ENCODE measurements at regions not wholly inside any gene's neighbourhood (a gene's known extent, or its start where the extent isn't known, plus 50 kb on each side); places are given as distances from the start of the nearest gene placed in this dataset.

DNA sequence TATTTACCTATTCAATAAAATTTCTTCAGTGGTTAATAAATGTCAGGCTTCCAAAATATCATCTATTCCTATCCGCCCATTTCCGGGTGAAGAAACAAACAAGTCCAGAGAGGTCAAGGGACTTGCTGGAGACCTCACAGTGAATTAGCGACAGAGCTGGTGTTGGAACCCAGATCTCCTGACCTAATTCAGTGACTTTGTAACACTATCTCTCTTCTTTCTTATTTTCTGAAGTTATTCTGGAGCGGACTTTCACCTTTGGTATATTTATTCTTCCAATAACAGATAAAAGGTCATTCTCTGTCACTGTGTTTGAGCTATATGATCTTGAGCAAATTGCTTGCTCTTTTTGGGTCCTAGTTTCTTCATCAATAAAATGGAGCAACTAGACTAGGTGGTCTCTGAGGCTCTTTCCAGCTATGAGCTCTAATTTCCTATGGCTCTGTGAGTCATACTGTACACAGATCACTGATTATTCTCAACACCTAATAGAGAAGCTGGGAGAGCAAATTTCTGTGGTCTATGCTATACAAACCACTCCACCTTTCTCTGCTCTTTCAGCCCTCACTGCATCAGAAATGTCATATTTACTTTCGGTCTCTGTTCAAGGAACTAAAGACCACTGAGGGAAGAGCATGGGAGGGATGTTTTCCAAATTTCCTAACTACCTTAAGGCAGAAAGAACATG is 113.2 kb upstream of the IGSF1 start (continued):
- TF ChIP-seq, protein P1, sequence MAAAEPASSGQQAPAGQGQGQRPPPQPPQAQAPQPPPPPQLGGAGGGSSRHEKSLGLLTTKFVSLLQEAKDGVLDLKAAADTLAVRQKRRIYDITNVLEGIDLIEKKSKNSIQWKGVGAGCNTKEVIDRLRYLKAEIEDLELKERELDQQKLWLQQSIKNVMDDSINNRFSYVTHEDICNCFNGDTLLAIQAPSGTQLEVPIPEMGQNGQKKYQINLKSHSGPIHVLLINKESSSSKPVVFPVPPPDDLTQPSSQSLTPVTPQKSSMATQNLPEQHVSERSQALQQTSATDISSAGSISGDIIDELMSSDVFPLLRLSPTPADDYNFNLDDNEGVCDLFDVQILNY (CRISPR knock-in tag; IDR thresholded peaks at IDR 0.05) = no peak
- TF ChIP-seq, protein P2, sequence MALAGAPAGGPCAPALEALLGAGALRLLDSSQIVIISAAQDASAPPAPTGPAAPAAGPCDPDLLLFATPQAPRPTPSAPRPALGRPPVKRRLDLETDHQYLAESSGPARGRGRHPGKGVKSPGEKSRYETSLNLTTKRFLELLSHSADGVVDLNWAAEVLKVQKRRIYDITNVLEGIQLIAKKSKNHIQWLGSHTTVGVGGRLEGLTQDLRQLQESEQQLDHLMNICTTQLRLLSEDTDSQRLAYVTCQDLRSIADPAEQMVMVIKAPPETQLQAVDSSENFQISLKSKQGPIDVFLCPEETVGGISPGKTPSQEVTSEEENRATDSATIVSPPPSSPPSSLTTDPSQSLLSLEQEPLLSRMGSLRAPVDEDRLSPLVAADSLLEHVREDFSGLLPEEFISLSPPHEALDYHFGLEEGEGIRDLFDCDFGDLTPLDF (CRISPR knock-in tag; IDR thresholded peaks at IDR 0.05) = no peak
- TF ChIP-seq, protein P3, sequence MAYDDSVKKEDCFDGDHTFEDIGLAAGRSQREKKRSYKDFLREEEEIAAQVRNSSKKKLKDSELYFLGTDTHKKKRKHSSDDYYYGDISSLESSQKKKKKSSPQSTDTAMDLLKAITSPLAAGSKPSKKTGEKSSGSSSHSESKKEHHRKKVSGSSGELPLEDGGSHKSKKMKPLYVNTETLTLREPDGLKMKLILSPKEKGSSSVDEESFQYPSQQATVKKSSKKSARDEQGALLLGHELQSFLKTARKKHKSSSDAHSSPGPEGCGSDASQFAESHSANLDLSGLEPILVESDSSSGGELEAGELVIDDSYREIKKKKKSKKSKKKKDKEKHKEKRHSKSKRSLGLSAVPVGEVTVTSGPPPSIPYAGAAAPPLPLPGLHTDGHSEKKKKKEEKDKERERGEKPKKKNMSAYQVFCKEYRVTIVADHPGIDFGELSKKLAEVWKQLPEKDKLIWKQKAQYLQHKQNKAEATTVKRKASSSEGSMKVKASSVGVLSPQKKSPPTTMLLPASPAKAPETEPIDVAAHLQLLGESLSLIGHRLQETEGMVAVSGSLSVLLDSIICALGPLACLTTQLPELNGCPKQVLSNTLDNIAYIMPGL (CRISPR knock-in tag; IDR thresholded peaks at IDR 0.05) = no peak
- TF ChIP-seq, protein P4, sequence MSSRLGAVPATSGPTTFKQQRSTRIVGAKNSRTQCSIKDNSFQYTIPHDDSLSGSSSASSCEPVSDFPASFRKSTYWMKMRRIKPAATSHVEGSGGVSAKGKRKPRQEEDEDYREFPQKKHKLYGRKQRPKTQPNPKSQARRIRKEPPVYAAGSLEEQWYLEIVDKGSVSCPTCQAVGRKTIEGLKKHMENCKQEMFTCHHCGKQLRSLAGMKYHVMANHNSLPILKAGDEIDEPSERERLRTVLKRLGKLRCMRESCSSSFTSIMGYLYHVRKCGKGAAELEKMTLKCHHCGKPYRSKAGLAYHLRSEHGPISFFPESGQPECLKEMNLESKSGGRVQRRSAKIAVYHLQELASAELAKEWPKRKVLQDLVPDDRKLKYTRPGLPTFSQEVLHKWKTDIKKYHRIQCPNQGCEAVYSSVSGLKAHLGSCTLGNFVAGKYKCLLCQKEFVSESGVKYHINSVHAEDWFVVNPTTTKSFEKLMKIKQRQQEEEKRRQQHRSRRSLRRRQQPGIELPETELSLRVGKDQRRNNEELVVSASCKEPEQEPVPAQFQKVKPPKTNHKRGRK (CRISPR knock-in tag; IDR thresholded peaks at IDR 0.05; ENCODE audit: borderline replicate concordance) = no peak

DNA sequence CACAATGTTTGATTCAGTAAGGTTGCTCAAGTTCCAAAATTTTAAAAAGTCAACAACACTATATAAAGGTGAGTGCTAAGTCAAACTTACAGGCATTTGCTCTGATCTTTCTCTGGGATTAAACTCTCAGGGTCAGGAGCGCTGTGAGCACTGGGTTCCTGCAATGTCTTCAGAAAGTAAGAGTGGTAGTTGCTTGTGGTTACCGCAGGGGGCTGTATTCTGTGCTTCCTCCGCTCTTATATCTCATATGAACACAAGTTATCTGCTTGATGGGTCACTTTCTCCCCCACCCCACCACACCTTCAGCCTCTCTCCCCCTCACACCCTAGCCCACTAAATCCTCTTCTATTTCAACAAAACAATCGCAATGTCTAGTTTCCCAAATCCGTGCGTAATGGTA is 116.4 kb upstream of the IGSF1 start:
- no peak overlapping the region for H3K4me3 Mint-ChIP-seq
- ChIA-PET CTCF (no interaction called here), POLR2A (no interaction called here)
- DNase-seq (ENCODE audit: low spot score) = no peak
- TF ChIP-seq, protein P5, sequence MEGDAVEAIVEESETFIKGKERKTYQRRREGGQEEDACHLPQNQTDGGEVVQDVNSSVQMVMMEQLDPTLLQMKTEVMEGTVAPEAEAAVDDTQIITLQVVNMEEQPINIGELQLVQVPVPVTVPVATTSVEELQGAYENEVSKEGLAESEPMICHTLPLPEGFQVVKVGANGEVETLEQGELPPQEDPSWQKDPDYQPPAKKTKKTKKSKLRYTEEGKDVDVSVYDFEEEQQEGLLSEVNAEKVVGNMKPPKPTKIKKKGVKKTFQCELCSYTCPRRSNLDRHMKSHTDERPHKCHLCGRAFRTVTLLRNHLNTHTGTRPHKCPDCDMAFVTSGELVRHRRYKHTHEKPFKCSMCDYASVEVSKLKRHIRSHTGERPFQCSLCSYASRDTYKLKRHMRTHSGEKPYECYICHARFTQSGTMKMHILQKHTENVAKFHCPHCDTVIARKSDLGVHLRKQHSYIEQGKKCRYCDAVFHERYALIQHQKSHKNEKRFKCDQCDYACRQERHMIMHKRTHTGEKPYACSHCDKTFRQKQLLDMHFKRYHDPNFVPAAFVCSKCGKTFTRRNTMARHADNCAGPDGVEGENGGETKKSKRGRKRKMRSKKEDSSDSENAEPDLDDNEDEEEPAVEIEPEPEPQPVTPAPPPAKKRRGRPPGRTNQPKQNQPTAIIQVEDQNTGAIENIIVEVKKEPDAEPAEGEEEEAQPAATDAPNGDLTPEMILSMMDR (IDR thresholded peaks at IDR 0.05) = no peak
- TF ChIP-seq JUN (CRISPR knock-in tag; IDR thresholded peaks at IDR 0.05) = no peak
- TF ChIP-seq PRRX2 (CRISPR knock-in tag; IDR thresholded peaks at IDR 0.05) = no peak
- TF ChIP-seq EMX1 (CRISPR knock-in tag; IDR thresholded peaks at IDR 0.05) = no peak
- peaks cover 47% of the 10 kb centered on the region for H3K4me1 Mint-ChIP-seq
- H3K27me3 Mint-ChIP-seq (ENCODE audit: low read depth) = no peaks in the 10 kb centered on the region
- ATAC-seq = peak; percentile 86
- H3K36me3 Mint-ChIP-seq = no peaks in the 10 kb centered on the region
- no peaks in the 10 kb centered on the region for H3K9me3 Mint-ChIP-seq
- no peak overlapping the region for H3K27ac Mint-ChIP-seq

DNA sequence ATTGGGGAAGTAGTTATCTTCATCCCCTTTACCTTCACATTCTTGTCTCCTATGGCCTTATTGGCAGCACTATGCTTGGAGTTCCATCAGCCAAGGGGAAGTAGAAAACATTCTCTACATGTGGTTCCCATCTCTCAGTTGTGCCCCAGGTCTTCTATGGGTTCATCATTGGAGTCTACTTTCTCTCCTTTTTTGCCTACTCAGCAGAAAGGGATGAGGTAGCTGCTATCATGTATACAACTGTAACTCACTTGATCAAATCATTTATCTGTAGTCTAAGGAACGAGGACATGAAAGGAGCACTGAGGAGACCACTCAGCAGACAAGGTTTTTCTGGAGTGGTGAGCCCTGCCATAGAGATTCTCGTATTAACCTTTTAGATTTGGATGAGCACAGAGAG is 119.0 kb upstream of the OR13H1 start:
- Mint-ChIP-seq H3K9me3 (no peaks in the 10 kb centered on the region), H3K27ac (no peak overlapping the region), H3K4me1 (0 out of 2 replicates have a peak, but pooled peaks cover 3% of the 10 kb centered on the region), H3K4me3 (no peak overlapping the region), H3K27me3 (ENCODE audit: low read depth) (no peaks in the 10 kb centered on the region), H3K36me3 (no peaks in the 10 kb centered on the region)
- ChIA-PET POLR2A (no interaction called here), CTCF (no interaction called here)
- no peak for DNase-seq (ENCODE audit: low spot score)
- no peak for ATAC-seq
- TF ChIP-seq CREM (CRISPR knock-in tag; IDR thresholded peaks at IDR 0.05) (no peak), ZNF423 (CRISPR knock-in tag; IDR thresholded peaks at IDR 0.05) (no peak), ATF1 (CRISPR knock-in tag; IDR thresholded peaks at IDR 0.05) (no peak), ELF4 (CRISPR knock-in tag; IDR thresholded peaks at IDR 0.05; ENCODE audit: low read depth) (no peak), OVOL2 (CRISPR knock-in tag; IDR thresholded peaks at IDR 0.05; ENCODE audit: borderline replicate concordance) (no peak), RORB (CRISPR knock-in tag; IDR thresholded peaks at IDR 0.05) (no peak), HMGA2 (CRISPR knock-in tag; IDR thresholded peaks at IDR 0.05) (no peak), NFE2L1 (CRISPR knock-in tag; IDR thresholded peaks at IDR 0.05) (no peak)
- TF ChIP-seq, protein P6, sequence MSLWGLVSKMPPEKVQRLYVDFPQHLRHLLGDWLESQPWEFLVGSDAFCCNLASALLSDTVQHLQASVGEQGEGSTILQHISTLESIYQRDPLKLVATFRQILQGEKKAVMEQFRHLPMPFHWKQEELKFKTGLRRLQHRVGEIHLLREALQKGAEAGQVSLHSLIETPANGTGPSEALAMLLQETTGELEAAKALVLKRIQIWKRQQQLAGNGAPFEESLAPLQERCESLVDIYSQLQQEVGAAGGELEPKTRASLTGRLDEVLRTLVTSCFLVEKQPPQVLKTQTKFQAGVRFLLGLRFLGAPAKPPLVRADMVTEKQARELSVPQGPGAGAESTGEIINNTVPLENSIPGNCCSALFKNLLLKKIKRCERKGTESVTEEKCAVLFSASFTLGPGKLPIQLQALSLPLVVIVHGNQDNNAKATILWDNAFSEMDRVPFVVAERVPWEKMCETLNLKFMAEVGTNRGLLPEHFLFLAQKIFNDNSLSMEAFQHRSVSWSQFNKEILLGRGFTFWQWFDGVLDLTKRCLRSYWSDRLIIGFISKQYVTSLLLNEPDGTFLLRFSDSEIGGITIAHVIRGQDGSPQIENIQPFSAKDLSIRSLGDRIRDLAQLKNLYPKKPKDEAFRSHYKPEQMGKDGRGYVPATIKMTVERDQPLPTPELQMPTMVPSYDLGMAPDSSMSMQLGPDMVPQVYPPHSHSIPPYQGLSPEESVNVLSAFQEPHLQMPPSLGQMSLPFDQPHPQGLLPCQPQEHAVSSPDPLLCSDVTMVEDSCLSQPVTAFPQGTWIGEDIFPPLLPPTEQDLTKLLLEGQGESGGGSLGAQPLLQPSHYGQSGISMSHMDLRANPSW (CRISPR knock-in tag; conservative IDR thresholded peaks at IDR 0.05; ENCODE audit: low read depth) = no peak
- TF ChIP-seq, protein P7, sequence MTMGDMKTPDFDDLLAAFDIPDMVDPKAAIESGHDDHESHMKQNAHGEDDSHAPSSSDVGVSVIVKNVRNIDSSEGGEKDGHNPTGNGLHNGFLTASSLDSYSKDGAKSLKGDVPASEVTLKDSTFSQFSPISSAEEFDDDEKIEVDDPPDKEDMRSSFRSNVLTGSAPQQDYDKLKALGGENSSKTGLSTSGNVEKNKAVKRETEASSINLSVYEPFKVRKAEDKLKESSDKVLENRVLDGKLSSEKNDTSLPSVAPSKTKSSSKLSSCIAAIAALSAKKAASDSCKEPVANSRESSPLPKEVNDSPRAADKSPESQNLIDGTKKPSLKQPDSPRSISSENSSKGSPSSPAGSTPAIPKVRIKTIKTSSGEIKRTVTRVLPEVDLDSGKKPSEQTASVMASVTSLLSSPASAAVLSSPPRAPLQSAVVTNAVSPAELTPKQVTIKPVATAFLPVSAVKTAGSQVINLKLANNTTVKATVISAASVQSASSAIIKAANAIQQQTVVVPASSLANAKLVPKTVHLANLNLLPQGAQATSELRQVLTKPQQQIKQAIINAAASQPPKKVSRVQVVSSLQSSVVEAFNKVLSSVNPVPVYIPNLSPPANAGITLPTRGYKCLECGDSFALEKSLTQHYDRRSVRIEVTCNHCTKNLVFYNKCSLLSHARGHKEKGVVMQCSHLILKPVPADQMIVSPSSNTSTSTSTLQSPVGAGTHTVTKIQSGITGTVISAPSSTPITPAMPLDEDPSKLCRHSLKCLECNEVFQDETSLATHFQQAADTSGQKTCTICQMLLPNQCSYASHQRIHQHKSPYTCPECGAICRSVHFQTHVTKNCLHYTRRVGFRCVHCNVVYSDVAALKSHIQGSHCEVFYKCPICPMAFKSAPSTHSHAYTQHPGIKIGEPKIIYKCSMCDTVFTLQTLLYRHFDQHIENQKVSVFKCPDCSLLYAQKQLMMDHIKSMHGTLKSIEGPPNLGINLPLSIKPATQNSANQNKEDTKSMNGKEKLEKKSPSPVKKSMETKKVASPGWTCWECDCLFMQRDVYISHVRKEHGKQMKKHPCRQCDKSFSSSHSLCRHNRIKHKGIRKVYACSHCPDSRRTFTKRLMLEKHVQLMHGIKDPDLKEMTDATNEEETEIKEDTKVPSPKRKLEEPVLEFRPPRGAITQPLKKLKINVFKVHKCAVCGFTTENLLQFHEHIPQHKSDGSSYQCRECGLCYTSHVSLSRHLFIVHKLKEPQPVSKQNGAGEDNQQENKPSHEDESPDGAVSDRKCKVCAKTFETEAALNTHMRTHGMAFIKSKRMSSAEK (CRISPR knock-in tag; IDR thresholded peaks at IDR 0.05; ENCODE audit: borderline replicate concordance) = no peak

Measured in WTC11 (cell line).